ENCODE measurements at regions not wholly inside any gene's neighbourhood (a gene's known extent, or its start where the extent isn't known, plus 50 kb on each side); places are given as distances from the start of the nearest gene placed in this dataset.

DNA sequence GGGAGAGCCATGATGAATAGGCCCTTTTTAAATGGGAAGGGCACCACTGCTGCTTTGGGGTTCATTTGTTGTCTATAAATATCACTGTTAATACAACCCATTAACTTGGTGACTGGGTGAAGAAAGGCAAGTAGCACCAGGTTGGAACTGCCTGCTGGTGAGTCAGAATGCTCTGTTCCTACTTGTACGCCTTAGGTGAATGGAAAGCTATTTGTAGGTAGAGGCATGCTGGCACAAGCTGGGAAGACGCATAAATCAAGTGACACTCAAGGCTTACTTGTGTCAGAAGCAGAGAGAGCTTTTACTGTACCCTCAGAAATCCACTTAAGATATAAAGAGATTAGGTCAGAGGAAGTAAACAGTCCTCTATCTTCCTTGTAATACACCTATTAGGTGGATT, 142.5 kb downstream of the TMX1 start:
- Mint-ChIP-seq H3K9me3 (no peaks in the 10 kb centered on the region), H3K27me3 (peaks cover 16% of the 10 kb centered on the region), H3K4me1 (ENCODE audit: low read depth) (no peaks in the 10 kb centered on the region), H3K36me3 (ENCODE audit: low read depth) (no peaks in the 10 kb centered on the region), H3K4me3 (no peak overlapping the region), H3K27ac (no peak overlapping the region)
- ChIA-PET POLR2A (no interaction called here), CTCF (interaction anchor here (1.6 kb wide), 1 partner anchor 9 kb away, joined by 3 read pairs; no protein-coding TSS in a partner anchor)
- no peak for DNase-seq
- Histone ChIP-seq H3K4me1 (ENCODE audit: insufficient read depth, low read length) (no peaks in the 10 kb centered on the region), H3K27me3 (ENCODE audit: control insufficient read depth in 1 of 2, insufficient read depth in 2 of 2, low read length in 2 of 2) (peaks cover 0 to 2% of the 10 kb centered on the region in 2 experiments), H3K9me3 (ENCODE audit: control insufficient read depth in 1 of 2, insufficient read depth in 1 of 2, low read length in 2 of 2) (no peaks in the 10 kb centered on the region), H3K27ac (ENCODE audit: low read depth in 1 of 2, low read length in 2 of 2) (no peak overlapping the region), H3K36me3 (ENCODE audit: insufficient read depth, low read length) (no peaks in the 10 kb centered on the region), H3K4me3 (ENCODE audit: low read length) (no peak overlapping the region)
- ATAC-seq (ENCODE audit: poor library complexity) = no peak
- intact Hi-C loops (cut with DNase I, micrococcal nuclease) = no loop called here
- TF ChIP-seq, protein P1, sequence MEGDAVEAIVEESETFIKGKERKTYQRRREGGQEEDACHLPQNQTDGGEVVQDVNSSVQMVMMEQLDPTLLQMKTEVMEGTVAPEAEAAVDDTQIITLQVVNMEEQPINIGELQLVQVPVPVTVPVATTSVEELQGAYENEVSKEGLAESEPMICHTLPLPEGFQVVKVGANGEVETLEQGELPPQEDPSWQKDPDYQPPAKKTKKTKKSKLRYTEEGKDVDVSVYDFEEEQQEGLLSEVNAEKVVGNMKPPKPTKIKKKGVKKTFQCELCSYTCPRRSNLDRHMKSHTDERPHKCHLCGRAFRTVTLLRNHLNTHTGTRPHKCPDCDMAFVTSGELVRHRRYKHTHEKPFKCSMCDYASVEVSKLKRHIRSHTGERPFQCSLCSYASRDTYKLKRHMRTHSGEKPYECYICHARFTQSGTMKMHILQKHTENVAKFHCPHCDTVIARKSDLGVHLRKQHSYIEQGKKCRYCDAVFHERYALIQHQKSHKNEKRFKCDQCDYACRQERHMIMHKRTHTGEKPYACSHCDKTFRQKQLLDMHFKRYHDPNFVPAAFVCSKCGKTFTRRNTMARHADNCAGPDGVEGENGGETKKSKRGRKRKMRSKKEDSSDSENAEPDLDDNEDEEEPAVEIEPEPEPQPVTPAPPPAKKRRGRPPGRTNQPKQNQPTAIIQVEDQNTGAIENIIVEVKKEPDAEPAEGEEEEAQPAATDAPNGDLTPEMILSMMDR (IDR thresholded peaks at IDR 0.05) = no peak

DNA sequence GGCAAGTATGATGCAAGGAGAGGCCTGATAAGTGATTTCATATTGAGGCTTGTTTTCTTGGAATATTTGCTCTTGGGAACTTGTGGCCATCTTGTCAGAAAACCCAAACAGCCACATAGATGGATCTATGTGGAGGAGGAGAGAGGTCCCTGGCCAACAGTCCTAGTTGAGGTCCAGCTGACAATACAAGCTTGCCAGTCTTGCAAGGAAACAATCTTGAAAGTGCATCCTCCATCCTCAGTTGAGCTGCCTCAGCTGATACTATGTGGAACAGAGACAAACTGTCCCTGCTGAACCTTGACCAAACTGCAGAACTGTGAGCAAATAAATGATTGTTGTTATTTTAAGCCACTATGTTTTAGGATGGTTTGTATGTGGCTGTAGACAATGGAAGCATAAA, 146.4 kb downstream of the TMX1 start:
- TF ChIP-seq, protein P1 (IDR thresholded peaks at IDR 0.05) = no peak
- intact Hi-C loops (cut with DNase I, micrococcal nuclease) = no loop called here
- no peaks in the 10 kb centered on the region for H3K36me3 ChIP-seq (ENCODE audit: insufficient read depth, low read length)
- H3K27ac ChIP-seq (ENCODE audit: low read depth in 1 of 2, low read length in 2 of 2) = no peak overlapping the region
- Mint-ChIP-seq H3K9me3 (no peaks in the 10 kb centered on the region), H3K27ac (no peak overlapping the region), H3K4me1 (ENCODE audit: low read depth) (no peaks in the 10 kb centered on the region), H3K36me3 (ENCODE audit: low read depth) (no peaks in the 10 kb centered on the region), H3K4me3 (no peak overlapping the region), H3K27me3 (peaks cover 22% of the 10 kb centered on the region)
- CTCF ChIA-PET = no interaction called here
- DNase-seq (no peak), ATAC-seq (ENCODE audit: poor library complexity) (no peak)
- no peaks in the 10 kb centered on the region for H3K9me3 ChIP-seq (ENCODE audit: control insufficient read depth in 1 of 2, insufficient read depth in 1 of 2, low read length in 2 of 2)
- POLR2A ChIA-PET = no interaction called here
- H3K4me3 ChIP-seq (ENCODE audit: low read length) = no peak overlapping the region
- no peaks in the 10 kb centered on the region for H3K27me3 ChIP-seq (ENCODE audit: control insufficient read depth in 1 of 2, insufficient read depth in 2 of 2, low read length in 2 of 2)
- no peaks in the 10 kb centered on the region for H3K4me1 ChIP-seq (ENCODE audit: insufficient read depth, low read length)

DNA sequence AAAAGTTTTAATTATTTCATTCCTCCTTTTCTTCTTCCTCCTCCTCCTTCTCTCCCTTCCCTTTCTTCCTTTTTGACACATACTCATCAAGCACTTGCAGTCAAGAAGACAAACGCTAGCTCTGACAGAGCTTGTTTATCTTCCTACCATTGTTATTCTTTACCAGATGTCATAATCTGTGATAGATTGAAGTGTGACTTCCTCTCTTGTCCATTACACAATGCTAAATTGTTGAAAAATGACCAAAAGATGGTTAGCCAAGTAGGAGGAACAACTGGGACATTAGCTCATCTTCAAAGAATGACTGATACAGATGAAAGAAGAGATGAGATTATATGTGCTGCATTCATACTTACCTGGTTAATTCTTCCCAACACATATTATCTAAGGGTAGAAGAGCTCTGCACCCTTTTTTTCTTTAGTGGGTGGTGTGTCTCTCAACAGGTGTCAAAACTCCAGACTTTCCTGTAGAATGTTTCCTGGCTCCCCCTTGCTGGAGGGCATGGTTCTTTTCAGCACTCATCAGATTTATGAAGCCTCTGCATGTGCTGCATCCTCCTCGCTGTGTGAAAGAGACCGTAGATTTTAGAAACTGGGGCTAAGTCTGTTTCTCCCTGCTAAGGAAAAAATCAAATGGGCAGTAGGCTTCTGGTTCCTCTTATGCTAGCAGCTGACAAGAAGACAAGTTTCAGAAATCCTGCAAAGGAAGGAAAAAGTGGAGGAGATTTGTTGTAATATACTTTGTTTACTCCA, 147.1 kb downstream of the TMX1 start:
- ATAC-seq (ENCODE audit: poor library complexity) (no peak), DNase-seq (no peak)
- Histone ChIP-seq H3K9me3 (ENCODE audit: control insufficient read depth in 1 of 2, insufficient read depth in 1 of 2, low read length in 2 of 2) (no peaks in the 10 kb centered on the region), H3K27ac (ENCODE audit: low read depth in 1 of 2, low read length in 2 of 2) (no peak overlapping the region), H3K4me3 (ENCODE audit: low read length) (no peak overlapping the region), H3K36me3 (ENCODE audit: insufficient read depth, low read length) (no peaks in the 10 kb centered on the region), H3K27me3 (ENCODE audit: control insufficient read depth in 1 of 2, insufficient read depth in 2 of 2, low read length in 2 of 2) (no peaks in the 10 kb centered on the region), H3K4me1 (ENCODE audit: insufficient read depth, low read length) (no peaks in the 10 kb centered on the region)
- Mint-ChIP-seq H3K27me3 (peaks cover 22% of the 10 kb centered on the region), H3K9me3 (no peaks in the 10 kb centered on the region), H3K27ac (no peak overlapping the region), H3K36me3 (ENCODE audit: low read depth) (no peaks in the 10 kb centered on the region), H3K4me3 (no peak overlapping the region), H3K4me1 (ENCODE audit: low read depth) (no peaks in the 10 kb centered on the region)
- TF ChIP-seq, protein P1 (IDR thresholded peaks at IDR 0.05) = no peak
- ChIA-PET POLR2A (no interaction called here), CTCF (no interaction called here)
- intact Hi-C loops (cut with DNase I, micrococcal nuclease) = no loop called here
